ENCODE measurements at regions not wholly inside any gene's neighbourhood (a gene's known extent, or its start where the extent isn't known, plus 50 kb on each side); places are given as distances from the start of the nearest gene placed in this dataset.

- no peaks in the 10 kb centered on the region for H3K27me3 ChIP-seq (ENCODE audit: control insufficient read depth in 1 of 2, insufficient read depth in 2 of 2, low read length in 1 of 2)
- WGBS, 2 donors, result 42 to 44% methylated on average over 3 of the region's 3 CpGs
- intact Hi-C loops (cut with DNase I), result no loop called here
- H3K4me1 ChIP-seq (ENCODE audit: control insufficient read depth in 1 of 2, insufficient read depth in 2 of 2, low read length in 2 of 2), result no peaks in the 10 kb centered on the region
- DNase-seq, result no peak
- H3K36me3 ChIP-seq (ENCODE audit: control insufficient read depth in 1 of 2, insufficient read depth in 2 of 2, low read length in 1 of 2), result no peaks in the 10 kb centered on the region
- ATAC-seq (ENCODE audit: low FRiP score), result no peak
- peaks cover 1% of the 10 kb centered on the region for H3K9me3 ChIP-seq (ENCODE audit: control insufficient read depth, low read length)
- no peak overlapping the region for H3K4me3 ChIP-seq (ENCODE audit: low read length in 2 of 2)
- H3K27ac ChIP-seq (ENCODE audit: low read depth in 1 of 2, low read length in 2 of 2), result no peak overlapping the region
Measured at GRCh38 chr10:109723305-109723704, 200.0 kb downstream of the XPNPEP1 start.

GRCh38 chr10:109721453-109722064 is 201.8 kb downstream of the XPNPEP1 start:
- no peaks in the 10 kb centered on the region for H3K4me1 ChIP-seq (ENCODE audit: control insufficient read depth in 1 of 2, insufficient read depth in 2 of 2, low read length in 2 of 2)
- ATAC-seq (ENCODE audit: low FRiP score) (no peak), DNase-seq (no peak)
- H3K27ac ChIP-seq (ENCODE audit: low read depth in 1 of 2, low read length in 2 of 2), result no peak overlapping the region
- no peaks in the 10 kb centered on the region for H3K36me3 ChIP-seq (ENCODE audit: control insufficient read depth in 1 of 2, insufficient read depth in 2 of 2, low read length in 1 of 2)
- peaks cover 3% of the 10 kb centered on the region for H3K9me3 ChIP-seq (ENCODE audit: control insufficient read depth, low read length)
- 19 to 46% methylated on average over 3 of the region's 3 CpGs for WGBS, 2 donors
- intact Hi-C loops (cut with DNase I), result no loop called here
- no peak overlapping the region for H3K4me3 ChIP-seq (ENCODE audit: low read length in 2 of 2)
- H3K27me3 ChIP-seq (ENCODE audit: control insufficient read depth in 1 of 2, insufficient read depth in 2 of 2, low read length in 1 of 2), result no peaks in the 10 kb centered on the region

- Histone ChIP-seq H3K36me3 (ENCODE audit: control insufficient read depth in 1 of 2, insufficient read depth in 2 of 2, low read length in 1 of 2) (no peaks in the 10 kb centered on the region), H3K27ac (ENCODE audit: low read depth in 1 of 2, low read length in 2 of 2) (no peak overlapping the region), H3K9me3 (ENCODE audit: control insufficient read depth, low read length) (no peaks in the 10 kb centered on the region), H3K27me3 (ENCODE audit: control insufficient read depth in 1 of 2, insufficient read depth in 2 of 2, low read length in 1 of 2) (no peaks in the 10 kb centered on the region), H3K4me1 (ENCODE audit: control insufficient read depth in 1 of 2, insufficient read depth in 2 of 2, low read length in 2 of 2) (no peaks in the 10 kb centered on the region), H3K4me3 (ENCODE audit: low read length in 2 of 2) (no peak overlapping the region)
- ATAC-seq (ENCODE audit: low FRiP score) (no peak), DNase-seq (no peak)
- intact Hi-C loops (cut with DNase I), result no loop called here
- WGBS, 2 donors, result 13 to 32% methylated on average over 1 of the region's 1 CpG
Measured at GRCh38 chr10:109706026-109706560, 217.2 kb downstream of the XPNPEP1 start.

- Histone ChIP-seq H3K4me3 (ENCODE audit: low read length in 2 of 2) (no peak overlapping the region), H3K27me3 (ENCODE audit: control insufficient read depth in 1 of 2, insufficient read depth in 2 of 2, low read length in 1 of 2) (no peaks in the 10 kb centered on the region), H3K4me1 (ENCODE audit: control insufficient read depth in 1 of 2, insufficient read depth in 2 of 2, low read length in 2 of 2) (no peaks in the 10 kb centered on the region), H3K9me3 (ENCODE audit: control insufficient read depth, low read length) (no peaks in the 10 kb centered on the region), H3K27ac (ENCODE audit: low read depth in 1 of 2, low read length in 2 of 2) (no peak overlapping the region), H3K36me3 (ENCODE audit: control insufficient read depth in 1 of 2, insufficient read depth in 2 of 2, low read length in 1 of 2) (no peaks in the 10 kb centered on the region)
- 63 to 68% methylated on average over 5 of the region's 5 CpGs for WGBS, 2 donors
- ATAC-seq (ENCODE audit: low FRiP score), result no peak
- no peak for DNase-seq
- intact Hi-C loops (cut with DNase I), result no loop called here
Measured at GRCh38 chr10:109701633-109702215, 221.6 kb downstream of the XPNPEP1 start.

GRCh38 chr10:109698882-109699664 is 224.2 kb downstream of the XPNPEP1 start:
- WGBS, 2 donors, result 59 to 63% methylated on average over 5 of the region's 5 CpGs
- intact Hi-C loops (cut with DNase I), result no loop called here
- Histone ChIP-seq H3K4me1 (ENCODE audit: control insufficient read depth in 1 of 2, insufficient read depth in 2 of 2, low read length in 2 of 2) (no peaks in the 10 kb centered on the region), H3K27me3 (ENCODE audit: control insufficient read depth in 1 of 2, insufficient read depth in 2 of 2, low read length in 1 of 2) (no peaks in the 10 kb centered on the region), H3K36me3 (ENCODE audit: control insufficient read depth in 1 of 2, insufficient read depth in 2 of 2, low read length in 1 of 2) (no peaks in the 10 kb centered on the region), H3K4me3 (ENCODE audit: low read length in 2 of 2) (no peak overlapping the region), H3K9me3 (ENCODE audit: control insufficient read depth, low read length) (no peaks in the 10 kb centered on the region), H3K27ac (ENCODE audit: low read depth in 1 of 2, low read length in 2 of 2) (no peak overlapping the region)
- DNase-seq, result no peak
- ATAC-seq (ENCODE audit: low FRiP score), result no peak

- no peak for ATAC-seq (ENCODE audit: low FRiP score)
Measured at GRCh38 chr10:109698086-109698485, 225.2 kb downstream of the XPNPEP1 start.

GRCh38 chr10:109696981-109697775 is 226.1 kb downstream of the XPNPEP1 start:
- H3K4me1 ChIP-seq (ENCODE audit: control insufficient read depth in 1 of 2, insufficient read depth in 2 of 2, low read length in 2 of 2), result no peaks in the 10 kb centered on the region
- intact Hi-C loops (cut with DNase I), result no loop called here
- peak; percentile 17 for ATAC-seq (ENCODE audit: low FRiP score)
- H3K36me3 ChIP-seq (ENCODE audit: control insufficient read depth in 1 of 2, insufficient read depth in 2 of 2, low read length in 1 of 2), result no peaks in the 10 kb centered on the region
- H3K9me3 ChIP-seq (ENCODE audit: control insufficient read depth, low read length), result no peaks in the 10 kb centered on the region
- no peak overlapping the region for H3K4me3 ChIP-seq (ENCODE audit: low read length in 2 of 2)
- WGBS, 2 donors, result 68 to 75% methylated on average over 5 of the region's 5 CpGs
- no peaks in the 10 kb centered on the region for H3K27me3 ChIP-seq (ENCODE audit: control insufficient read depth in 1 of 2, insufficient read depth in 2 of 2, low read length in 1 of 2)
- no peak overlapping the region for H3K27ac ChIP-seq (ENCODE audit: low read depth in 1 of 2, low read length in 2 of 2)
- no peak for DNase-seq

More at GRCh38 chr10:109698086-109698485, 225.2 kb downstream of the XPNPEP1 start:
- DNase-seq, result no peak
- Histone ChIP-seq H3K4me1 (ENCODE audit: control insufficient read depth in 1 of 2, insufficient read depth in 2 of 2, low read length in 2 of 2) (no peaks in the 10 kb centered on the region), H3K27me3 (ENCODE audit: control insufficient read depth in 1 of 2, insufficient read depth in 2 of 2, low read length in 1 of 2) (no peaks in the 10 kb centered on the region), H3K4me3 (ENCODE audit: low read length in 2 of 2) (no peak overlapping the region), H3K36me3 (ENCODE audit: control insufficient read depth in 1 of 2, insufficient read depth in 2 of 2, low read length in 1 of 2) (no peaks in the 10 kb centered on the region), H3K27ac (ENCODE audit: low read depth in 1 of 2, low read length in 2 of 2) (no peak overlapping the region), H3K9me3 (ENCODE audit: control insufficient read depth, low read length) (no peaks in the 10 kb centered on the region)
- WGBS, 2 donors, result 67 to 77% methylated on average over 5 of the region's 5 CpGs
- intact Hi-C loops (cut with DNase I), result no loop called here

GRCh38 chr10:109696462-109696861 is 226.8 kb downstream of the XPNPEP1 start:
- 65 to 74% methylated on average over 2 of the region's 2 CpGs for WGBS, 2 donors
- ATAC-seq (ENCODE audit: low FRiP score) (no peak), DNase-seq (no peak)
- intact Hi-C loops (cut with DNase I), result no loop called here
- H3K36me3 ChIP-seq (ENCODE audit: control insufficient read depth in 1 of 2, insufficient read depth in 2 of 2, low read length in 1 of 2), result no peaks in the 10 kb centered on the region
- H3K9me3 ChIP-seq (ENCODE audit: control insufficient read depth, low read length), result no peaks in the 10 kb centered on the region
- H3K4me1 ChIP-seq (ENCODE audit: control insufficient read depth in 1 of 2, insufficient read depth in 2 of 2, low read length in 2 of 2), result no peaks in the 10 kb centered on the region
- H3K4me3 ChIP-seq (ENCODE audit: low read length in 2 of 2), result no peak overlapping the region
- H3K27ac ChIP-seq (ENCODE audit: low read depth in 1 of 2, low read length in 2 of 2), result no peak overlapping the region
- no peaks in the 10 kb centered on the region for H3K27me3 ChIP-seq (ENCODE audit: control insufficient read depth in 1 of 2, insufficient read depth in 2 of 2, low read length in 1 of 2)
